Body of pancreas (tissue), 4 donors: ENCODE measurements at regions not wholly inside any gene's neighbourhood (a gene's known extent, or its start where the extent isn't known, plus 50 kb on each side); places are given as distances from the start of the nearest gene placed in this dataset.

Experiments
- CTCF ChIP-seq, 7 experiments: fragments of 450-650 bp in 4 of 7; fragments of 200-600 bp in 3 of 7; sonication (generic) in 3 of 7; IDR thresholded peaks; one replicate each; pipeline ENCODE4 v1.5.1; 2016 to 2019; ENCODE audit warnings: antibody characterized with exemption in 7 of 7
- POLR2A ChIP-seq, 3 donors: fragments of 450-650 bp; IDR thresholded peaks; one replicate each; pipeline ENCODE4 v1.6.1; 2016; ENCODE audit warnings: antibody characterized with exemption in 3 of 3, mild to moderate bottlenecking in 2 of 3

- TF ChIP-seq CTCF (IDR thresholded peaks at IDR 0.05) = no peak
- TF ChIP-seq POLR2A (IDR thresholded peaks at IDR 0.05) = no peak
These were observed 244.4 kb upstream of the ARPP21 start for GRCh38 chr3:35394905-35395304.
